ENCODE measurements at regions not wholly inside any gene's neighbourhood (a gene's known extent, or its start where the extent isn't known, plus 50 kb on each side); places are given as distances from the start of the nearest gene placed in this dataset.
"Not testable (repeated sequence)": the region's sequence is repeated elsewhere in the genome, so short reads cannot be mapped to it uniquely, and the experiment has no call there.

GRCh38 chr2:41033127-41033526, 581.2 kb upstream of the SLC8A1 start:
- no peak overlapping the region for H2BK15ac ChIP-seq (ENCODE audit: low read length)
- no peaks in the 10 kb centered on the region for H3K36me3 ChIP-seq (replicated peaks in 1 of 2; ENCODE audit: control insufficient read depth in 2 of 2, insufficient read depth in 2 of 2, low read length in 2 of 2)
- no CpG with 5 or more reads among the region's 6 CpGs for WGBS, 2 donors (ENCODE audit: extremely low coverage in 2 of 2, insufficient read length in 2 of 2, insufficient replicate concordance in 1 of 2)
- H3K23ac ChIP-seq (ENCODE audit: low read depth, low read length, poor library complexity), result no peak overlapping the region
- H3K4me1 ChIP-seq (ENCODE audit: control insufficient read depth in 2 of 2, insufficient read depth in 1 of 2, low read depth in 1 of 2, low read length in 2 of 2), result peaks cover 0 to 2% of the 10 kb centered on the region in 2 donors
- H3K27ac ChIP-seq (replicated peaks; ENCODE audit: low read length), result no peak overlapping the region
- no peak overlapping the region for H3K4me3 ChIP-seq (ENCODE audit: low read length in 2 of 2)
- no peak overlapping the region for H4K8ac ChIP-seq (ENCODE audit: low read depth, low read length)
- H3K4ac ChIP-seq (ENCODE audit: low read length), result no peak overlapping the region
- no peak overlapping the region for H3K14ac ChIP-seq (ENCODE audit: low read length)
- H3K4me2 ChIP-seq (ENCODE audit: insufficient read depth, low read length, poor library complexity, severe bottlenecking), result peak overlapping the region; percentile 11
- no peak overlapping the region for H4K91ac ChIP-seq (ENCODE audit: low read depth, low read length, poor library complexity)
- no peak overlapping the region for H3K9ac ChIP-seq (ENCODE audit: low read depth, low read length, poor library complexity)
- H2BK5ac ChIP-seq (ENCODE audit: low read length), result no peak overlapping the region
- H2AK5ac ChIP-seq (ENCODE audit: low read depth, low read length), result no peak overlapping the region
- H3K27me3 ChIP-seq (ENCODE audit: control insufficient read depth in 3 of 3, insufficient read depth in 3 of 3, low read depth in 1 of 3, low read length in 3 of 3), result no peaks in the 10 kb centered on the region
- no peak for DNase-seq (ENCODE audit: low spot score)
- H3K9me3 ChIP-seq (replicated peaks in 1 of 2; ENCODE audit: control insufficient read depth in 2 of 2, insufficient read depth in 1 of 2, low read depth in 1 of 2, low read length in 2 of 2), result no peaks in the 10 kb centered on the region
- no peaks in the 10 kb centered on the region for H3K79me1 ChIP-seq (ENCODE audit: low read depth, low read length)
- no peak overlapping the region for H3K18ac ChIP-seq (ENCODE audit: low read length)
- no peak overlapping the region for H2BK120ac ChIP-seq (ENCODE audit: low read depth, low read length)
- H2BK12ac ChIP-seq (ENCODE audit: low read length), result no peak overlapping the region
- H2AFZ ChIP-seq (ENCODE audit: low read length), result no peak overlapping the region

DNA sequence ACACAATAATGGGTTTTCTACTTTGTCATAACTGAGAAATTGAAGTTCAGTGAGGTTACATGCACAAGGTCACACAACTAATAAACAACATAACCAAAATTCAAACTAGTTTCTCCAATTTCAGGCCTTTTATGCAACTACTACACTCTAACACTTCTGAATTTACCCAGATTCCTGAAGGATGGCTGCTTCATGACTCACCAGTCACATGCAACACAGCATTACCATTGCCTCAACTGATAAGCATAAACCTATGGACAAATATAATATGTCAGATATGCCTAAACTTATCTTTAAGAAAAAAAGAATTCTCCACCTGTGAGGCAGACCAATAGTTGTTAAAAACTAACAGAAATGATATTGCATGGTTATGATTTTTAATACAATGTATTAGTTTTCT, 586.5 kb upstream of the SLC8A1 start:
- no peak overlapping the region for H3K23ac ChIP-seq (ENCODE audit: low read depth, low read length, poor library complexity)
- H3K9ac ChIP-seq (ENCODE audit: low read depth, low read length, poor library complexity), result no peak overlapping the region
- no peaks in the 10 kb centered on the region for H3K36me3 ChIP-seq (replicated peaks in 1 of 2; ENCODE audit: control insufficient read depth in 2 of 2, insufficient read depth in 2 of 2, low read length in 2 of 2)
- no peak overlapping the region for H2AFZ ChIP-seq (ENCODE audit: low read length)
- H2AK5ac ChIP-seq (ENCODE audit: low read depth, low read length), result no peak overlapping the region
- no peak overlapping the region for H3K4ac ChIP-seq (ENCODE audit: low read length)
- no peaks in the 10 kb centered on the region for H3K27me3 ChIP-seq (ENCODE audit: control insufficient read depth in 3 of 3, insufficient read depth in 3 of 3, low read depth in 1 of 3, low read length in 3 of 3)
- no peak overlapping the region for H3K18ac ChIP-seq (ENCODE audit: low read length)
- no peak overlapping the region for H3K4me3 ChIP-seq (ENCODE audit: low read length in 2 of 2)
- H3K27ac ChIP-seq (replicated peaks; ENCODE audit: low read length), result no peak overlapping the region
- H4K8ac ChIP-seq (ENCODE audit: low read depth, low read length), result no peak overlapping the region
- no peak overlapping the region for H4K91ac ChIP-seq (ENCODE audit: low read depth, low read length, poor library complexity)
- H2BK15ac ChIP-seq (ENCODE audit: low read length), result no peak overlapping the region
- no peaks in the 10 kb centered on the region for H3K79me1 ChIP-seq (ENCODE audit: low read depth, low read length)
- H3K9me3 ChIP-seq (replicated peaks in 1 of 2; ENCODE audit: control insufficient read depth in 2 of 2, insufficient read depth in 1 of 2, low read depth in 1 of 2, low read length in 2 of 2), result no peaks in the 10 kb centered on the region
- no peak overlapping the region for H3K4me2 ChIP-seq (ENCODE audit: insufficient read depth, low read length, poor library complexity, severe bottlenecking)
- H2BK5ac ChIP-seq (ENCODE audit: low read length), result no peak overlapping the region
- no peak overlapping the region for H3K14ac ChIP-seq (ENCODE audit: low read length)
- H3K4me1 ChIP-seq (ENCODE audit: control insufficient read depth in 2 of 2, insufficient read depth in 1 of 2, low read depth in 1 of 2, low read length in 2 of 2), result no peaks in the 10 kb centered on the region
- H2BK12ac ChIP-seq (ENCODE audit: low read length), result no peak overlapping the region
- no peak for DNase-seq (ENCODE audit: low spot score)
- no peak overlapping the region for H2BK120ac ChIP-seq (ENCODE audit: low read depth, low read length)

DNA sequence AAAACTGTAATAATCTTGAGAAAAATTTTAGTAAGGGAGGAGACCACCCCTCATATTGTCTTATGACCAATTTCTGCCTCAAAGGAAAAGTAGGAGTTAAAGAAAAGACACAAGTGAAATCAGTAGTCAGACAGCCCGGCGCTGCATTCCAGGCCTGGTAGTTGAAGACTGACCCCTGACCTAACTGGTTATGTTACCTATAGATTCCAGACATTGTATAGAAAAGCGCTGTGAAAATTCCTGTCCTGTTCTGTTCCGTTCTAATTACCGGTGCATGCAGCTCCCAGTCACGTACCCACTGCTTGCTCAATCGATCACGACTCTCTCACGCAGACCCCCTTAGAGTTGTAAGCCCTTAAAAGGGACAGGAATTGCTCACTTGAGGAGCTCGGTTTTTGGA, 587.9 kb upstream of the SLC8A1 start:
- H3K9me3 ChIP-seq (replicated peaks in 1 of 2; ENCODE audit: control insufficient read depth in 2 of 2, insufficient read depth in 1 of 2, low read depth in 1 of 2, low read length in 2 of 2); H4K8ac ChIP-seq (ENCODE audit: low read depth, low read length); H3K14ac ChIP-seq (ENCODE audit: low read length); H3K4me3 ChIP-seq (ENCODE audit: low read length in 2 of 2); H3K9ac ChIP-seq (ENCODE audit: low read depth, low read length, poor library complexity); H4K91ac ChIP-seq (ENCODE audit: low read depth, low read length, poor library complexity); H2BK12ac ChIP-seq (ENCODE audit: low read length); H3K4ac ChIP-seq (ENCODE audit: low read length); H3K79me1 ChIP-seq (ENCODE audit: low read depth, low read length); H3K4me2 ChIP-seq (ENCODE audit: insufficient read depth, low read length, poor library complexity, severe bottlenecking); H3K36me3 ChIP-seq (replicated peaks in 1 of 2; ENCODE audit: control insufficient read depth in 2 of 2, insufficient read depth in 2 of 2, low read length in 2 of 2); H3K27me3 ChIP-seq (ENCODE audit: control insufficient read depth in 3 of 3, insufficient read depth in 3 of 3, low read depth in 1 of 3, low read length in 3 of 3); H3K23ac ChIP-seq (ENCODE audit: low read depth, low read length, poor library complexity); H3K18ac ChIP-seq (ENCODE audit: low read length); H2BK5ac ChIP-seq (ENCODE audit: low read length); H2BK15ac ChIP-seq (ENCODE audit: low read length); DNase-seq (ENCODE audit: low spot score); H2AK5ac ChIP-seq (ENCODE audit: low read depth, low read length); H3K4me1 ChIP-seq (ENCODE audit: control insufficient read depth in 2 of 2, insufficient read depth in 1 of 2, low read depth in 1 of 2, low read length in 2 of 2); H3K27ac ChIP-seq (replicated peaks; ENCODE audit: low read length); H2BK120ac ChIP-seq (ENCODE audit: low read depth, low read length); H2AFZ ChIP-seq (ENCODE audit: low read length): not testable (repeated sequence)
- WGBS, 2 donors (ENCODE audit: extremely low coverage in 2 of 2, insufficient read length in 2 of 2, insufficient replicate concordance in 1 of 2), result no CpG with 5 or more reads among the region's 10 CpGs

- no peak overlapping the region for H2AK5ac ChIP-seq (ENCODE audit: low read depth, low read length)
- H2AFZ ChIP-seq (ENCODE audit: low read length), result no peak overlapping the region
- H3K18ac ChIP-seq (ENCODE audit: low read length), result no peak overlapping the region
- DNase-seq (ENCODE audit: low spot score), result no peak
- no CpG with 5 or more reads among the region's 6 CpGs for WGBS, 2 donors (ENCODE audit: extremely low coverage in 2 of 2, insufficient read length in 2 of 2, insufficient replicate concordance in 1 of 2)
- H3K14ac ChIP-seq (ENCODE audit: low read length), result no peak overlapping the region
- no peak overlapping the region for H2BK12ac ChIP-seq (ENCODE audit: low read length)
- H3K4me3 ChIP-seq (ENCODE audit: low read length in 2 of 2), result no peak overlapping the region
- H4K8ac ChIP-seq (ENCODE audit: low read depth, low read length), result no peak overlapping the region
- H3K79me1 ChIP-seq (ENCODE audit: low read depth, low read length), result no peaks in the 10 kb centered on the region
- H3K9ac ChIP-seq (ENCODE audit: low read depth, low read length, poor library complexity), result no peak overlapping the region
- H3K27ac ChIP-seq (replicated peaks; ENCODE audit: low read length), result no peak overlapping the region
- H3K4me2 ChIP-seq (ENCODE audit: insufficient read depth, low read length, poor library complexity, severe bottlenecking), result no peak overlapping the region
- H3K4ac ChIP-seq (ENCODE audit: low read length), result no peak overlapping the region
- no peaks in the 10 kb centered on the region for H3K9me3 ChIP-seq (replicated peaks in 1 of 2; ENCODE audit: control insufficient read depth in 2 of 2, insufficient read depth in 1 of 2, low read depth in 1 of 2, low read length in 2 of 2)
- no peaks in the 10 kb centered on the region for H3K4me1 ChIP-seq (ENCODE audit: control insufficient read depth in 2 of 2, insufficient read depth in 1 of 2, low read depth in 1 of 2, low read length in 2 of 2)
- no peaks in the 10 kb centered on the region for H3K36me3 ChIP-seq (replicated peaks in 1 of 2; ENCODE audit: control insufficient read depth in 2 of 2, insufficient read depth in 2 of 2, low read length in 2 of 2)
- no peak overlapping the region for H2BK120ac ChIP-seq (ENCODE audit: low read depth, low read length)
- no peak overlapping the region for H2BK5ac ChIP-seq (ENCODE audit: low read length)
- H4K91ac ChIP-seq (ENCODE audit: low read depth, low read length, poor library complexity), result no peak overlapping the region
- no peak overlapping the region for H3K23ac ChIP-seq (ENCODE audit: low read depth, low read length, poor library complexity)
- no peaks in the 10 kb centered on the region for H3K27me3 ChIP-seq (ENCODE audit: control insufficient read depth in 3 of 3, insufficient read depth in 3 of 3, low read depth in 1 of 3, low read length in 3 of 3)
- H2BK15ac ChIP-seq (ENCODE audit: low read length), result no peak overlapping the region
Measured at GRCh38 chr2:41040782-41041520, 589.1 kb upstream of the SLC8A1 start.
